ENCODE measurements at regions not wholly inside any gene's neighbourhood (a gene's known extent, or its start where the extent isn't known, plus 50 kb on each side); places are given as distances from the start of the nearest gene placed in this dataset.

- TF ChIP-seq, protein P1, sequence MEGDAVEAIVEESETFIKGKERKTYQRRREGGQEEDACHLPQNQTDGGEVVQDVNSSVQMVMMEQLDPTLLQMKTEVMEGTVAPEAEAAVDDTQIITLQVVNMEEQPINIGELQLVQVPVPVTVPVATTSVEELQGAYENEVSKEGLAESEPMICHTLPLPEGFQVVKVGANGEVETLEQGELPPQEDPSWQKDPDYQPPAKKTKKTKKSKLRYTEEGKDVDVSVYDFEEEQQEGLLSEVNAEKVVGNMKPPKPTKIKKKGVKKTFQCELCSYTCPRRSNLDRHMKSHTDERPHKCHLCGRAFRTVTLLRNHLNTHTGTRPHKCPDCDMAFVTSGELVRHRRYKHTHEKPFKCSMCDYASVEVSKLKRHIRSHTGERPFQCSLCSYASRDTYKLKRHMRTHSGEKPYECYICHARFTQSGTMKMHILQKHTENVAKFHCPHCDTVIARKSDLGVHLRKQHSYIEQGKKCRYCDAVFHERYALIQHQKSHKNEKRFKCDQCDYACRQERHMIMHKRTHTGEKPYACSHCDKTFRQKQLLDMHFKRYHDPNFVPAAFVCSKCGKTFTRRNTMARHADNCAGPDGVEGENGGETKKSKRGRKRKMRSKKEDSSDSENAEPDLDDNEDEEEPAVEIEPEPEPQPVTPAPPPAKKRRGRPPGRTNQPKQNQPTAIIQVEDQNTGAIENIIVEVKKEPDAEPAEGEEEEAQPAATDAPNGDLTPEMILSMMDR (IDR thresholded peaks at IDR 0.05; ENCODE audit: control extremely low read depth in 1 of 3, insufficient read depth in 1 of 3, low read depth in 1 of 3, low read length in 3 of 3): no peak
- TF ChIP-seq USF2 (IDR thresholded peaks at IDR 0.05; ENCODE audit: low read length) (no peak), RAD21 (IDR thresholded peaks at IDR 0.05 in 1 of 2, conservative IDR thresholded peaks at IDR 0.05 in 1 of 2; ENCODE audit: low read depth in 2 of 2, low read length in 2 of 2) (no peak), SAP30 (IDR thresholded peaks at IDR 0.05; ENCODE audit: insufficient read depth, insufficient replicate concordance, low read length) (no peak), EP300 (IDR thresholded peaks at IDR 0.05; ENCODE audit: borderline replicate concordance in 1 of 2, low read depth in 2 of 2, low read length in 2 of 2) (no peak)
Observed at GRCh38 chr18:56521263-56521662, 117.1 kb downstream of the TXNL1 start.

All from H1 (cell line).